ENCODE measurements at regions not wholly inside any gene's neighbourhood (a gene's known extent, or its start where the extent isn't known, plus 50 kb on each side); places are given as distances from the start of the nearest gene placed in this dataset.

DNA sequence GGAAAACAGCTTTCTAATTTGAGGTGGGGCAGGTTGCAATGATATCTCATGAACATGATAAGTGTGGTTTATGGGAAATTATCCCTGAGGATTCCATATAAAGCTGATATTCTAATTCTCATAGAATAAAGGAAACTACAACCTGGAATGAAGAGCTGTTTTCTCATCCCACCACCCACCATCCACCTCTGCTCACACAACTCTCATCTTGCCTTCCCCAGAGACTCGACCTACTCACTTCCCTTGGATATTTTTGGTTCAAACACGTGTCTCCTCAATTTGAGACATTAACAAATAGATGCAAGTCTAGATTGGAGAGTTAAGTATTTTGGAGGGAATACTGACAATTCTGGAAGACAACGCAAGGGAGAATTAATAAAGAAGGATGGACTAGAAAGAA is 490.9 kb downstream of the TMEM182 start:
- Histone ChIP-seq H3K27me3 (ENCODE audit: control insufficient read depth, insufficient read depth, low read length) (no peaks in the 10 kb centered on the region), H3K36me3 (ENCODE audit: control insufficient read depth, insufficient read depth, low read length) (no peaks in the 10 kb centered on the region), H3K4me3 (ENCODE audit: low read depth, low read length) (no peak overlapping the region)
- no peak for DNase-seq (ENCODE audit: low read depth)
- FAIRE-seq: no peak
- TF ChIP-seq, protein P1, sequence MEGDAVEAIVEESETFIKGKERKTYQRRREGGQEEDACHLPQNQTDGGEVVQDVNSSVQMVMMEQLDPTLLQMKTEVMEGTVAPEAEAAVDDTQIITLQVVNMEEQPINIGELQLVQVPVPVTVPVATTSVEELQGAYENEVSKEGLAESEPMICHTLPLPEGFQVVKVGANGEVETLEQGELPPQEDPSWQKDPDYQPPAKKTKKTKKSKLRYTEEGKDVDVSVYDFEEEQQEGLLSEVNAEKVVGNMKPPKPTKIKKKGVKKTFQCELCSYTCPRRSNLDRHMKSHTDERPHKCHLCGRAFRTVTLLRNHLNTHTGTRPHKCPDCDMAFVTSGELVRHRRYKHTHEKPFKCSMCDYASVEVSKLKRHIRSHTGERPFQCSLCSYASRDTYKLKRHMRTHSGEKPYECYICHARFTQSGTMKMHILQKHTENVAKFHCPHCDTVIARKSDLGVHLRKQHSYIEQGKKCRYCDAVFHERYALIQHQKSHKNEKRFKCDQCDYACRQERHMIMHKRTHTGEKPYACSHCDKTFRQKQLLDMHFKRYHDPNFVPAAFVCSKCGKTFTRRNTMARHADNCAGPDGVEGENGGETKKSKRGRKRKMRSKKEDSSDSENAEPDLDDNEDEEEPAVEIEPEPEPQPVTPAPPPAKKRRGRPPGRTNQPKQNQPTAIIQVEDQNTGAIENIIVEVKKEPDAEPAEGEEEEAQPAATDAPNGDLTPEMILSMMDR (IDR thresholded peaks at IDR 0.05; ENCODE audit: insufficient read depth, low read length, severe bottlenecking): no peak

DNA sequence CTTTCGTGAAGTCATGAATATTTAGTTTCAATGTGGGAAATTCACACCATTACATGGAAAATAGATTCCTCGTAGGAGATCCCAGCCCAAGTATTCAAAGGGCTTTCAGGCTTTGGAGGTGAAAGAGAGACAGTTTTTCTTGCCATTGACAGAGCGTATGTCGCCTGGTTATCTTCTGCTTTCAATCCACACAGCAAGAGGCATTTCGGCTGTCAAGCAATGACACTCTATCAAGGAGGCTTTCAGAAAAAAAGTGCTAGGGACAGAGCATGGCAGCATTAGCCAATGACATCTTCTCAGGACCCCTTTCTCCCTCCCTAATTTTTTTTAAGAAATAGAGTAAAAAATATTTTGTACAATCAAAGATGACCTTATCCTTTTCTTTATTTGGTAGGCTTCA is 492.8 kb downstream of the TMEM182 start:
- FAIRE-seq (no peak), DNase-seq (ENCODE audit: low read depth) (no peak)
- H3K27me3 ChIP-seq (ENCODE audit: control insufficient read depth, insufficient read depth, low read length): no peaks in the 10 kb centered on the region
- H3K36me3 ChIP-seq (ENCODE audit: control insufficient read depth, insufficient read depth, low read length): no peaks in the 10 kb centered on the region
- no peak overlapping the region for H3K4me3 ChIP-seq (ENCODE audit: low read depth, low read length)
- TF ChIP-seq, protein P1 (IDR thresholded peaks at IDR 0.05; ENCODE audit: insufficient read depth, low read length, severe bottlenecking): no peak

DNA sequence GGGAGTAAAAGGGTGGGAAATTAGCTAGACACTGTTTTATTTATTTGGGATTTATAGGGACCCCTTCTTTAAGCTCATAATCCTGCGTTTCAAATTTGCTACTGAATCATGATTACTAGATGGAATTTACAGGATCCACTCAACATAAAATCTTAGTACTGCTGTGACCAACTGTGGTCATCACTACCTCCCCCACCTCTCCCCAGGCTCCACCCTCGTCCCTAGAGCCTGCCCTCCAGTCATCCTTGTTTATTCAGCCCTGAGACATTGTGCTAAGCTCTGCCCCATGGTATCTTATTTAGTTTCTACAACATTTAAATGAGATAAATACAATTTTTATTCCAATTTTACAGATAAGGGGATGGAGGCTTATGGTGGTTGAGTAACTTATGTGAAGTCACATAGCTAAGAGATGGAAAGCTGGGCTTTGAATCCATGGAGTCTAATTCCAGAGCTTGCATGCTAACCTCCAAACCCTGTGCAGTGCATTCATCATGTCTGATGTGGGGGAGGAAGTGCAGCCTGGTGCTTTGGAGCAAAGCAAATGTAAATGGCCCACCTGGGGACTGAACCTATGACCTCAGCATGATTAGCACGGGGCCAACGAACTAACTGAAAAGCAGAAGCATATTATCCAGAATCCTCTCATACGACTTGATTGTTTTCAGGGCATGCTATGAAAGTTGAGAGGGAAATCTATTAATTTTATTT is 502.4 kb downstream of the TMEM182 start:
- H3K27me3 ChIP-seq (ENCODE audit: control insufficient read depth, insufficient read depth, low read length): no peaks in the 10 kb centered on the region
- no peak for DNase-seq (ENCODE audit: low read depth)
- TF ChIP-seq, protein P1 (IDR thresholded peaks at IDR 0.05; ENCODE audit: insufficient read depth, low read length, severe bottlenecking): no peak
- FAIRE-seq: no peak
- no peak overlapping the region for H3K4me3 ChIP-seq (ENCODE audit: low read depth, low read length)
- no peaks in the 10 kb centered on the region for H3K36me3 ChIP-seq (ENCODE audit: control insufficient read depth, insufficient read depth, low read length)

DNA sequence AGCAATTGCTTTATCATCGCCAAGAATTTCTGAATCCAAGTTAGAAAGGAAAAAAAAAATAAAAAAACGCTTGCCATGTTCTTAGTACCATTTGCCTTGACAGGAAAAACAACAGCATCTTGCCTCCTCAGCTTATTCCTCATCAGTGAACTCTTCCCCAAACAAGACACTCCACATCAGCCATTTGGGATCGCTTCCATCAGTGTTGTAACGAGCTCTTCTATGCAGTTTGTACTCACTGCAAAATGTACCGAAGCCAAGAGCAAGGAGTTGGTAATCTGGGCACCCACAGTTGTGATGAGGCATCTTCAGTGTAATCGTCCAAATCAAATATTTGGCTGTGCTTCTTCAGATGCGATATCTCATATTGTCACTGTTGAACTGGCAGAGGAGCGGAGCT is 503.7 kb downstream of the TMEM182 start:
- H3K27me3 ChIP-seq (ENCODE audit: control insufficient read depth, insufficient read depth, low read length): no peaks in the 10 kb centered on the region
- TF ChIP-seq, protein P1 (IDR thresholded peaks at IDR 0.05; ENCODE audit: insufficient read depth, low read length, severe bottlenecking): no peak
- no peak overlapping the region for H3K4me3 ChIP-seq (ENCODE audit: low read depth, low read length)
- no peaks in the 10 kb centered on the region for H3K36me3 ChIP-seq (ENCODE audit: control insufficient read depth, insufficient read depth, low read length)
- FAIRE-seq (no peak), DNase-seq (ENCODE audit: low read depth) (no peak)

DNA sequence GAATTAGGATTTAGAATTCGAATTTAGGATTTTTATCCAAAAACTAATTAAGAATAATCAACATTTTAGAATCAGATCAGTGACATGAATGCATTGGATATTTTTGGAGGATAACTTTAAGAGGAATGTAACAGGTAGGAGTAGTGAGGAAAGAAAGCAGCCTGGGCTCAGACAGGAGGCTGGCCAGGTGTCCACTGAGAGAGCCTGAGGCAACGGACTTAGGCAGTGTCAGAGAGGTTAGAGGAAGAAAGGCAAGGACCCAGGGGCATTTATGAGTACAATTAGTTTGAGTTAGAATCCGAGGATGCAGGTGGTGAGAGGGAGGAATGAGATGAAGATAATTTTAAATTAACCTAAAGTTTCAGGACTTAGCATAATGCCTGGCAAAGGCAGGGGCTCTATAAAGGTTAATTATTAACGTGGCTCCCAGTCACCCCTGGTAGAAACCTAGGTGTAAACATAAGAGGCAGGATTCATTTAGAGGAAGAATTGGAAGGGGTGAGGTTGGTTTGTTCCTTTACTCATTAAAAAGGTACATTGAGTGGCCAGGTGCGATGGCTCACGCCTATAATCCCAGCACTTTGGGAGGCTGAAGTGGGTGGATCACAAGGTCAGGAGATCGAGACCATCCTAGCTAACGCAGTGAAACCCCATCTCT is 507.1 kb downstream of the TMEM182 start:
- Histone ChIP-seq H3K27me3 (ENCODE audit: control insufficient read depth, insufficient read depth, low read length) (no peaks in the 10 kb centered on the region), H3K4me3 (ENCODE audit: low read depth, low read length) (no peak overlapping the region), H3K36me3 (ENCODE audit: control insufficient read depth, insufficient read depth, low read length) (no peaks in the 10 kb centered on the region)
- TF ChIP-seq, protein P1 (IDR thresholded peaks at IDR 0.05; ENCODE audit: insufficient read depth, low read length, severe bottlenecking): no peak
- FAIRE-seq (no peak), DNase-seq (ENCODE audit: low read depth) (no peak)

Data from bronchial epithelial cell (primary cell).